GM19240 (cell line): ENCODE measurements at regions not wholly inside any gene's neighbourhood (a gene's known extent, or its start where the extent isn't known, plus 50 kb on each side); places are given as distances from the start of the nearest gene placed in this dataset.

ENCODE experiments used
- DNase-seq: peaks from one replicate; pipeline ENCODE4 v3.0.0; 2011; ENCODE audit warnings: low spot score; ENCODE audit not compliant: insufficient read length

DNA sequence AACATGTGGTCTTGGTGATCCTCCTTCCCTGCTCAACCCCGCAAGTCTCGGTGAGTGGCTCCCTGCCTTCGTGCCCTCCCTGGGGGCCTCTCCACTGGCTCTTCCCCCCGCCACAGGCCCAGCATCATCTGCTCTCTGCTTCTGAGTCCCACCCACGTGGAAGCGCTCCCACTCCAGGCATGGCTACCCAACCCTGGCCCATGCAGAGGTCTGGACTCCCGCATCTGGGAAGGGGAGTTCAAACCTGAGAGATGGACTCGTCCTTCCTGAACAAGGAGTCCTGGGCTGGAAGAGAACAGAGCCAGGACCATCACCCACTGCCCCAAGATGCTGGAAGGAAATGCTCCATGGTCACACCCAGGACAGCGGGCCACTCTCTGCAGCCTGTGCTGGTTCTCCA, 90.8 kb downstream of the DHCR7 start:
- no peak for DNase-seq

DNA sequence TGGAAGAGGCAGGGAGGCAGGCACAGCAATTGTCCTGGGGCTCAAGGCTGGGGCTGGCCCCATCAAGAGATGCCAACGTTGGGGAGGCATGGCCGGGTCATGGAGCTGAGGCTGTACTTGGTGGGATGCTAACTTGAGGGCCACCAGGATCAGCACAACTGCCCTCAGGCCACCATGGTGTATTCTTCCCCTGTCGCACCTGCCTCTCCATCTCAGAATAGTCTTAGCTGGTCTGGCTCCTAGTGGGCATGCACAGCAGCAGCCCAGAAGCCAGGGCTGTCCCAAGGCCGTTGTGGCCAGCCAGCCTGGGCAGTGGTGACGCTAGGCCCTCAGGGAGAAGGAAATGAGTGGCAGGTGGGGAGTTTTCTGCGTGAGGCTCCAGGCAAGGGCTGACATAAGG, 91.3 kb downstream of the DHCR7 start:
- no peak for DNase-seq

DNA sequence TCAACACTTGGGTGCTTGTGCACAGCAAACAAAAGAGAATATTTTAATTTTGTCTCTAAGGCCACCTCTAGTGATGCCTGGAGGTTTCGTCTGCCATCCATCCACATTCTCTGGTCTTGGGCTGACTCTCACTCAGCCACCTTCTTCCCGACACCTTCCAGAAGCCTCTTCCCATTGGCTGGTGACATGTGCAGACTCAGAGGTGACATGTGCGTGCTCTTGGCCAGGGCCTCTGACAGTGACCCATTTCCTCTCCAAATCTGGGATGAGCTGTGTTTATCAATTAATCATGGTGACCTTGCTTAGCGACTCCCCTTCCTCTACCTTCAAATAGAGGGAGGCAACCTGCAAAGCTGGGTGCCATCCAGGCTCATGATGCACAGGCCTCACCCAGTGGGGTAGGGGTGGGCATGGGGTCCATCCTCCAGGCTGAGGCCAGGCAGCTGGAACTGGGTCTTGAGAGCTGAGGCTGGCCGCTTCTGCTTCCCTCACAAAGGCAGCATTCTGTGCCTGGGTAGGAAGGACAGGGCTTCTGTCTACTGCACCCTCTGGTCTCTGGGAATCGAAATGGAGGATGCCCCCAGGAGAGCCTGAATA, 91.8 kb downstream of the DHCR7 start:
- DNase-seq, result no peak

DNA sequence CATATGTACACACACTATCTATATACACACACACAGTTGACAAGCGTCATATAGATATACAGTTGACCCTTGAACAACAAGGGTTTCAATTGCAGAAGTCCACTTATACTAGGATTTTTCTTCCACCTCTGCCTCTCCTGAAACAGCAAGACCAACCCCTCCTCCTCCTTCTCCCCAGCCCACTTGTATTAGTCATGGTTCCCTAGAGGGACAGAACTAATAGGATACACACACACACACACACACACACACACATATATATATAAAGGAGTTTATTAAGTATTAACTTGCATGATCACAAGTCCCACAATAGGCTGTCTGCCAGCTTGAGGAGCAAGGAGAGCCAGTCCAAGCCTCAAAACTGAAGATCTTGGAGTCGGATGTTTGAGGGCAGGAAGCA, 92.9 kb downstream of the DHCR7 start:
- no peak for DNase-seq

DNA sequence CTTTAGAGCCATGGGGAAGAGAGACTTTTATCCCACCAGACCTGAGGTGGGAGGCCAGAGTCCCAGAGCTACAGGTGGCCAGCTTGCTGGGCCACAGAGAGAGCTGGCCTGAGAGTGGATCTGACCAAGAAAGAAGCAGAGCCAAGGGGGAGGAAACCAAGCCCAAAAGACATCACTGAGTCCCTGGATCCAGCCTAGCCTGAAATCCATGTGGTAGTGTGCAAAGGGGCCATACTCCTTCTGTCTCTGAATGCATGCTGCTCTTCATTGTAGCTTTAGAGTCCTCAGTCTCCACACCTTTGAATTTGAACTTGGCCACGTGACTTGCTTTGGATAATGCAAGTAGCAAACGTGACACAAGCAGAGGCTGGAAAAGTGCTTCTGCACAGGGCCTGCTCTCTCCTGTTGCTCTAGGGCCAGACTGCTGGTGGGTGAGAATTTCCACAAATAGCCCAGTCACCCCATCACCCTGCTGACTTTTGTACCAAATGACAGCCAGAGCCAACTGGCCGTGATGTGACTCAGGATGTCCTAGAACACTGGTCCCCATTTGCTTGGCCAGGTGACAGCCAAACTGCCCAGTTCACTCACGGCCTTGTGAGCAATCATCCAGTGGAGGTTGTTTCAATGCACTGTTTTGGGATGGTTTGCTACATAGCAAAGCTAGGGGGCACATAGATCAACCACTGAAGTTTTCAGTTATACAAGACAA, 93.6 kb downstream of the DHCR7 start:
- no peak for DNase-seq

DNA sequence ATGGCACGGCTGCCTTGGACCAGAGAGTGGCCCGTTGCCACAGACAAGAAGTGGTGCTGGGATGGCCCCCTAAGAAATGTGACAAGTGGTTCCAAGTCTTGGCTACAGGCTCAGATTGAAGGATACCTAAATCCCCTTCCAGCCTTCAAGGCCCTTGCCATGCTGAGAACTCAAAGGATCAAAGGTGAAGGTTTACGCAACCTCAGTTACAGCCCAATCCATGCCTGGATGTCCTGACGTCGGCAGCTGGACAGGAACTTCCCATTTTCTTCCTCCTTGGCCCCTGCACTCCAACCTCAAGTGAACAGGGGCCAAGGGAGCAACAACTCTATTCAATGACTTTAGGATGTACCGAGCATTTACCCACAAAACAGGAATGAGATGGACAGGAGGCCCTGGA, 95.4 kb downstream of the DHCR7 start:
- no peak for DNase-seq

DNA sequence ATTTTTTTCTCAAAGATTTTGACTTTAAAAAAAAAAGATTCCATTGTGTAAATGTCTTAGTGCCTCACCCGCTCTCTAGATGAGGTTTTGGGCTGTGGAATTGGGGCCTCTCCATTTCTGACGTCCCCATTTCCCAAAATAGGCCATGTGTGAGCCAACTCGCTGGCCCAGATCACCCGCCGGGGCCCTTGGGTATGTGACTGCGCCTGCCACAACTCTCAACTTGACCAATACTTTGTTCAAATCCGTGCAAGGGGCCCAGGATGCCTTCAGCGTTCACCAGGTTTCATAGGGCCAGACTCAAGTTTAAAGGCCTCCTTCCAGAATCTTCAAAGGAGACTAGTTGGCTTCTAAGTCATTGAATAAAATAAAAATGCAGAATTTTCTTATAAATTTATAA, 96.0 kb downstream of the DHCR7 start:
- no peak for DNase-seq

DNA sequence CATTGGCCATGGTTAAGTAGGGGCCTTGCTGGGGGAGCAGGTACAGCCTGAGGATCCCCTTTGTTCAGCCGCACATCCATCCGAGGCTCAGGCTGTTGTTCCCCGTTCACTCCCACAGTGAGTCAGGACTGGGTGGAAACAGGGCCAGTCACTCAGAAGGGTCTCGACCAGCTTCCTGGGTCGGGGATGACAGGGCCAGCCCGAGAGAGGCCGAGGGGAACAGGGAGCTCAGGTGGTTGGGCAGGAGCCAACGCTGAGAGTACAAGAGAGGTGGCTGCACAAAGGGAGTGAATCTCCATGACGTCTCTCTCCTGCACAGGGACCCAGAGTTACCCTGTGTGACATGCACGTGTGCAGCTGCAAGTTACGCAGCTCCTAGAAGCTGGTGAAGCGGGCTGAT, 97.2 kb upstream of the SHANK2 start:
- DNase-seq, result no peak

DNA sequence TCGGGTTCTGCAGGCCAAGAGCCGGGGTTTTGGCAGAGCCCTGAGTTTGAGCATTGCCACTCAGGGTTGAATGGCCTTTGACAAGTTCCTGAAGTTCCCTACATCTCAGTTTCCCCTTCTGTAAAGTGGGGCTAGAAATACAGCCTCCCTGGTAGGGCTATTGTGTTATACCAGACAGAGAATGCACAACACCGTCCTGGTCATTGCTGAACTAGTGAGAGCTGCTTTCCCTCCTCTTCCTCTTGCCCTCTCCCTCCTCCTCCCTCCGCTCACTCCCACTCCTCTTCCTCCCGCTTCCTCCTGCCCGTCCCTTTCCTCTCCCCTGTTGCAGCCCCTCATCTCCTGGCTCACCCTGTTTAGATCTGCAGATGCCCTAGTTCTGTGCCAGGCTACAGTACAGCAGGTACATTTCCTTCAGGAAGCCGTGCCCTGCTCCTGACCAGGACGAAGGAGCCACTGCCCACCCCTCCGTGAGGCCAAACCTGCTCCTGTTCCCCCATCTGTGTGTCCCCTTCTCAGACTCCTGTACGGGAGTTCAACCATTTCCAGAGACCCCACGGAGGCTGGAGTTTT, 91.5 kb upstream of the SHANK2 start:
- no peak for DNase-seq

DNA sequence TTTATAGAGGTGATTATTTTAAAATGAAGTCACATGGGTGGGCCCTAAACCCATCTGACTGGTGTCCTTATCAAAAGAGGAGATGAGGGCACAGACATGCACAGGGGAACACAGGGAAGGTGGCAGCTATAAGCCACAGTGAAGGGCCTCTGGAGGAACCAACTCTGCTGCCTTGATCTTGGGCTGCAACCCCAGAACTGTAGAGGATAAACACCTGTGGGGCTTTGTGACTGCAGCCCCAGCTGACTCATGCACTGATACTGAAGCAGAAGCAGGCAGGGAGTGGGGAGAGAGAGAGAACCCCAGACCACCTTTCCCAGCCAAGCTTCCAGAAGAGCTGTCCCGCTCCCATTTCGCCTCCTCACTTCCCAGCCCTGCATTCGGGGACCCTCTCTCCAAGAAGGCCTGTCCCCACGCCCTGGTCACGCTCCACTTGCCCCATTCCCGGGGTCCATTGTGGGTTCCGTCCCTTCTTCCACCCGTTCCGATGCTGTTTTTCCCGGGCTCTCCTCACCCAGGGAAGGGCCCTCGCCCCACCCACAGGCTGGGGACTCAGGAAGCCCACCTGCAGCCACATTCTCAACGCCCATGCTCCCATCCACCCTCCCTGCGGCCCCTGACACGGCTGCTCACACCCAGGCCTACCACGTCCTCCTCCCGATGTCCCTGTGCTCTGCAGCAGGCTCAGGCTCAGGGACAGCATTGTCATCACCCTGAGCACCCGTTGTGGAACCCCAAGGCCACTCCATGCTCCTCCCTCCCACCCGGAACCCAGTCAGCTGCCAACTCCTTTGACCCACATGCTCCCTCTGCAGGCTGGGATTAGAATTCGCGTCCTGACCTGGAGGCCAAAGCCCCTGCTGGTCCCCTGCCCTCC, 90.8 kb upstream of the SHANK2 start:
- peak; percentile 44 for DNase-seq

DNA sequence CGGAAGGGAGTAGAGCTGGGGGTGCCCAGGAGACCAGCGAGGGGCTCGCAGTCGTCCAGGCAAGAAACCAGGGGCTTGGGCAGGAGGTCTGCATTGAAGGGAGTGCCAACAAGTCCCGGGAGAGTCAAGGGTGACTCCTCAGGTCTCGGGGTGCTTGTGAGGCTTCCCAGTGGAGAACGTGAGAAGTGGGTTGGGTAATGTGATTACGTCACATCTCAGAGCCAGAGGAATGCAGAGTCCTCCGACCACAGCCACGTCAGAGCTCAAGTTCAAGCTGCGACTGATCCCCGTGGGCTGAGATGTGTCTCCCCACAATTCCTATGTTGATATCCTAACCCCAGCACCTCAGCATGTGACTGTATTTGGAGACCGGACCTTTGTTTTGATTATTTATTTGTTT, 89.7 kb upstream of the SHANK2 start:
- no peak for DNase-seq

DNA sequence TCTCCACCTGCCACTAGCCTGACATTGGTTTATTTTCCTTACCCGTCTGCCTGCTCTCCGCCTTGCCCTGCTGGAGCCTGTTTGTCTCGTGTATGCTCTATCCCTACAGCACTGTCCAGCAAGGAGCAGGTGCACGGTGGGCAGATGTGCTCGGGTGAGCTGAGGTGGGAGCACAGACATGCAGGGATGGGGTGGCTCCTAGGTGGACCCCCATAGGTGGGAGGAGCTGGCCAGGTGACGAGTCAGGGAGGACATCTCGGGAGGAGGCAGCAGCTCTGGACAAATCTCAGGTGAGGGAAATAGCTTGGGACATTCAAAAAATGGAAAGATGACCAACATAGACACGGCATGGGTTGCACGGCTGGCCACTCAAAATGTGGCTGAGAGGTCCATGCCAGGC, 89.2 kb upstream of the SHANK2 start:
- DNase-seq, result no peak

DNA sequence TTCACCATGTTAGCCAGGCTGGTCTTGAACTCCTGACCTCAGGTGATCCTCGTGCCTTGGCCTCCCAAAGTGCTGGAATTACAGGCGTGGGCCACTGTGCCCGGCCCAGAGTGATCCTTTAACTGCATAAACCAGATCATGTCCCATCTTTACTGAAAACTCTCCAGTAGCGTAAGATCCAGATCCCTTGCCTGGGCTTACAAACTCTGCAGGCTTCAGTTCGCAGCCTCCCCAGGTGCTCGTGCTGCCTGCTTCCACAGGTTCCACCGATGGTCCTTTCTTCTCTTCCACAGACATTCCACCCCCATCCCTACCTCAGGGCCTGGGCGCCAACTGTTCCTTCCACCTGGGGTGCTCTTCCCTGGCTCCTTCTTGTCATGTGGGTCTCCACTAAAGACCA, 88.8 kb upstream of the SHANK2 start:
- no peak for DNase-seq

DNA sequence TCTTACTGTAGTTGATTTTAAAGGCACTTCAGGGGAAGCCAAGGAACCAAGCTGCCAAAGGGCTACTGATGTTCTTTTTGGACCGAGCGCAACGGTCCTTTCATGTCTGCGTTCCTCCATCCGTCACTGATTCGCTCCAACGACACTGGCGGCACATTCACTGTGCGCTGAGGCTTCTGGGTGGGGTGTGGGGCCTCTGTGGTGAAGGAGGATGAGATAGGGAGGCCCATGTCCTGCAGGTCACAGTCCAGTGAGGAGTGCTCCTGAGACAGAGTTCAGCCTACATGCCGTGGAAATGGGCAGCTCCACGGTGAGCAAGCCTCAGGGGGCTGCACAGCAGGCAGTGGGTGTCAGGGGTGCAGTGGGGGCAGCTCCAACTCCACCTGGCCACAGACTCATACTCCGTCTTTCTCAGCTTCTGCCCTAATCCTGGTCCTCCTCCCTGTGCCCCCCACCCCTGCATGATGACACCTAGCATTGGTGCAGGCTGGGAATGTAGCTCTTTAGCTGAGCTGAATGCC, 87.8 kb upstream of the SHANK2 start:
- no peak for DNase-seq

DNA sequence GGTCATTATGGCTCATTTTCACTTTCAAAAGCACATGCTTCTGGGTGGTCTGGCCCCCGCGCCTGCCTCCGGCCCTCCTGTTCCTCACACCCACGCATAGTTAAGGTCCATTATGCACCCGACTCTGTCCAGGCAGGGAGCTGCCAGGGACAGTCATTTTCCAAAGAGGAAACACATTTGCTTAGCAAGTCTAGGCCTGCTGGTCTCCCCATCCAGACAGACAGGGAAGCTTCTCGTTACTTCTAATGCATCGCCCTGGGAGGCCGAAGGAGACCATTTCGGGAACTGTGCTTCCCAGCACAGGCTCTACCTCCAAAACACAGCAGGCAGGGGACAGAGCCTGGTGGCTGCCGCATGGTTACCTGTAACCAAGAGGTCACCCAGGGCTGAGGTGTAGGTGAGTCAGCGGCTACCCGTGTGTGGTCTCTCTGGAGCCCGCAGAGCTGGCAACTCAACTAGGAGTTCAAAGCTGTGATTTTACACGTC, 87.1 kb upstream of the SHANK2 start:
- DNase-seq, result no peak

DNA sequence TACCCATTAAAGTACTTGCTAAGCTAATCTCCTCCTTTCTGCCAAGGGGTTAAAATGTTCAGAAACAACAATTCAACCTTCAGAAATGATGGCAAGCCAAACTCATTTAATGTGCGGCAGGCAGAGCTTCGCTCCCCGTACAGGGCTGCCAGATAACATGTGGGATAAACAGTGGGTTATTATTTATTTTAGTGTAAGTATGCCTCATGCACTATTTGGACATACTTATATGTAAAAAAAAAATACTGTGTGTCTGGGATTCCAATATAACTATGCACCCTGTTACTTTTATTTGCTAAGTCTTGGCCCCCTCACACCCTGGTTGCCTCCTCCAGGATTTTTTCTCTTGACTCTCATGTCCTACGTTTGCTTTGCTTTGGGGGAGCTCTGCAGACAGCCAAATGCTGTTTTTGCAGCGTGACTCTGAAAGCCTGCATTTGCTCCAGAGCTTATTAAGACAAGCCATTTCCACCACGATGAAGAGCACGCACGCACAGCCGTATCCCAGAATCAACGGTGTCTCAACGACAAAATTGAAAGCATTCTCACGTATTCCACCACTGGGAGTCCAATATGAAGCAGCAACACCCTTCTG, 86.5 kb upstream of the SHANK2 start:
- DNase-seq, result no peak

DNA sequence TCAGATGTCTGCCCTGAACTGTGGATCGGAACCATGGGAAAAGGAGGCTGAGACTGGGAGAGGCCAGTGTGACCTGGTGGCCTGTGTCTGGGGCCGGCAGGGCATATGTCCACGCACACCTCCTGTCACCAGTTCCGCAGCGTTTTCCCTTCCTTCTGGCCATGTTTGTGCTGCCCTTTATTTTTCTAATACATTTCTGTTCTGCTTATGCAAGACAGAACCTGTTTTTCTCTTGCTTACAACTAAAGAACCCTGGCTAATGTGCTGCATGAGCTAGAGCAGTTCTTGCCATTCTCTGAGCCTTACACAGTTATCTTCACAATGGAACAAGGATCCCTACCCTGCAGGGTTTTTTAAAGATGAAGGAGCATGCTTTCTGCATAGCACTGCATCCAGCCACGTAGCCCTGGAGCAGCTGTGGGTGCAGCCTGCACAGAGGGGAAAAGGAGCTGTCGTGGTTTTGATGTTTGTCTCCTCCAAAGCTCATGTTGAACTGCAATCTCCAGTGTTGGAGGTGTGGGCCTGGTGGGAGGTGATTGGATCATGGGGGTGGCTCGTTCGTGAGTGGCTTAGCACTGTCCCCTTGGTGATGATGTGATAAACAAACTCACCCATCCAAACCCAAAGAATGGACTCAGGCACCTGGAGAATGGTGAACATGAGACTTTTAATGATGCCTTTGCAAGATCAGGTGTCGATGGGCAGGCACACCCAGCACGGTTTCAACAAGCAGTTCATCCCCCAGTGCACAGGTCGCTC, 84.8 kb upstream of the SHANK2 start:
- DNase-seq, result no peak

DNA sequence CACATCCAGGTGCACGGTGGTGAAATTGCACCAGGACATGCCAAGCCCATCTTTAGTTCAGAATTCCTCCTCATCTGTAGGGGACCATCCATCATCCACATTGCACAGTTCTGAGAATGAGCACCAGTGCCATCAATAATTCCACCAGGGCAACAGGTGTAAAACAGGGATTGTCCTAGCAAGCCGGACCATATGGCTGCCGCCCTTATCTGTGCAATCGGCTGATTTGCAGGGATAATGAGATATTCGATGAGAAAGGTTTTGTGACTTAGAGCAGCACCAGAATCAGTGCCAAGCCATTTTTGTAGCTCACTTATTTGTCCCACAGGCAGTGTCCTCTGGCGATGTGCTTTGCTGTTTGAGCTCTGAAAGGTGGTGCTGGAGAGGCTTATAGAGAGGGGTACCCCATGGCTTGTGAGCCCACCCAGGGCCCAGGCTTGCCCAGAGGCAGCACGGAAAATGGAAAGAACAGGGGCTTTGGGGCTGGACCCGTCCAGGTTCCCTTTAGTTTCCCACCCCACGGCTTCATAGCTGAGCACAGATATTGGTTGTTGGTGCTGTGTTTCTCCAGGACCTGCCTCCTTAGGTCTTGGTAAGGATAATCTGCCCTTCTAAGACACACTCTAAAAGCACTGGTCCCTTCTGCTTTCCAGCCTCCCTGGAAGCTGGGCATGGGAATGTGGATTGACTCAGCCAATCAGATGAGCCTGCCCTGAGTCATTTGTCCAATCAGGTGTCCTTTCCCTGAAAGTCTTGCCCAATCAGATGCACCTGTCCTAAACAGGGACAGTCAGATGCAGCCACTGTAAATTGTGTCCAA, 84.0 kb upstream of the SHANK2 start:
- DNase-seq, result no peak

DNA sequence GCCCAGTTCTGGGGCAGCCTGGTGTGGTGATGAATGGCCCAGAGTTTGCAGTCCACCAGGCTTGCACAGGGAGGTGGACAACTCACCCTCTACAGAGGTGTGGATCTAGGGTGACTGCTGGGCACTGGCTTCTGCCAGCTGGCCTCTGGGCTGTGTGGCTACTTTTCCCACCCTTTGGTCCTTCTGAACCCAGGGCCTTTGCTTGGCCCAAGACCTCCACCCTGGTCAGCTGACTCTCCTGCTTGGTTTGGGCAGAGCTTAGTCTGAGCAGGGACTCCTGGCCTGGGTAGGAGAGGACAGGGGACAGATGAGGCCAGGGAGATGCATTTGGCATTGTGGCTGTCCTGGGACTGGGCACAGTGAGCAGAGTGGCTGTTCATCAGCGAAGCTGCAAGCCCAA, 83.0 kb upstream of the SHANK2 start:
- no peak for DNase-seq

DNA sequence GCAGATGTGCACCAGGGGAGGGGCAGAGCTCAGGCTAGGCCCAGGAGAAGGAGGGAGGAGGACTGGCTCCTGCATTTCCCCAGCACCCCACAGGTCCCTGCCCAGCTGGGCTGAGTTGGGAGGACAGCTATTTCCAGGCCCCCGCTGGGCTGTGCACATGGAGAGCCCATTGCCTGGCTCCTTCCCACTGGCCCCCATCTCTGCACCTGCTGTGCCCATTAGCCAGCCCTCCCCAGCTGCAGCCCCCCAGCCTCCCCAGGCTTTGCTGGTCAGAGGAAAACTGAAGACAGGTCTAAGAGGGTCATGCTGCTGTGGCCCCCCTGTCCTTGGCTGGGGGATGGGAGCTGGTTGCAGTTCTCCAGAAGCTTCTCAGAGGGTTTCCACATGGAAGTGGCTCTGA, 81.8 kb upstream of the SHANK2 start:
- no peak for DNase-seq
